ENCODE measurements at regions not wholly inside any gene's neighbourhood (a gene's known extent, or its start where the extent isn't known, plus 50 kb on each side); places are given as distances from the start of the nearest gene placed in this dataset.
A peak's percentile ranks its signal among the peaks of the same experiment; 100 is the strongest.

- no peak overlapping the region for H4K91ac ChIP-seq (replicated peaks; ENCODE audit: insufficient read length, low read length)
- no peak overlapping the region for H2BK12ac ChIP-seq (ENCODE audit: low read depth, low read length)
- no peak overlapping the region for H3K56ac ChIP-seq (replicated peaks; ENCODE audit: insufficient read length, low read depth, low read length)
- H3K79me2 ChIP-seq (ENCODE audit: control insufficient read depth in 1 of 2, insufficient read depth in 2 of 2, low read length in 2 of 2), result no peaks in the 10 kb centered on the region
- H2BK5ac ChIP-seq (ENCODE audit: low read depth, low read length), result no peak overlapping the region
- ChIA-PET POLR2A (ENCODE audit: partially characterized antibody) (no interaction called here), CTCF (ENCODE audit: partially characterized antibody) (interaction anchor here (0.6 to 28.7 kb wide), 4 partner anchors 14 to 688 kb away, joined by 3 to 416 read pairs (median 74); no protein-coding TSS in a partner anchor)
- no peak overlapping the region for H3K27ac ChIP-seq (ENCODE audit: low read depth, low read length)
- no peaks in the 10 kb centered on the region for H4K20me1 ChIP-seq (replicated peaks in 1 of 2; ENCODE audit: control insufficient read depth in 1 of 2, insufficient read depth in 2 of 2, low read length in 2 of 2)
- no peak overlapping the region for H2BK120ac ChIP-seq (replicated peaks; ENCODE audit: low read depth, low read length)
- H3K23me2 ChIP-seq (ENCODE audit: low read depth, low read length), result no peaks in the 10 kb centered on the region; the same call in 1 of the 2 replicates
- FAIRE-seq (no peak), DNase-seq (ENCODE audit: low read depth in 1 of 2, low spot score in 2 of 2) (no peak)
- TF ChIP-seq KDM1A (IDR thresholded peaks at IDR 0.05; ENCODE audit: borderline replicate concordance, low read length) (no peak), SIX5 (IDR thresholded peaks at IDR 0.05; ENCODE audit: low read depth, low read length) (no peak), BACH1 (IDR thresholded peaks at IDR 0.05; ENCODE audit: low read length) (no peak), EZH2 (IDR thresholded peaks at IDR 0.05; ENCODE audit: low read depth, low read length, severe bottlenecking) (no peak), SP2 (IDR thresholded peaks at IDR 0.05; ENCODE audit: low read length) (no peak), KDM5A (IDR thresholded peaks at IDR 0.05; ENCODE audit: low read length) (no peak)
- H2BK20ac ChIP-seq (ENCODE audit: low read length), result no peak overlapping the region
- no peak overlapping the region for H2BK15ac ChIP-seq (ENCODE audit: low read length)
- H3K9me3 ChIP-seq (ENCODE audit: insufficient read depth in 2 of 2, low read depth in 1 of 2, low read length in 1 of 2), result no peaks in the 10 kb centered on the region
- H3K14ac ChIP-seq (ENCODE audit: insufficient read length), result no peak overlapping the region
- no peak overlapping the region for H4K5ac ChIP-seq (ENCODE audit: insufficient read length, low read depth, low read length)
- H3K4ac ChIP-seq (replicated peaks; ENCODE audit: insufficient read length, low read depth, low read length), result no peak overlapping the region
- no peak overlapping the region for H3K23ac ChIP-seq (ENCODE audit: insufficient read length)
- no peak overlapping the region for H2AFZ ChIP-seq (ENCODE audit: low read length)
- no peak overlapping the region for H3K4me3 ChIP-seq (ENCODE audit: extremely low read depth in 1 of 4, insufficient read depth in 2 of 4, low read depth in 3 of 4, low read length in 4 of 4)
- H3K9ac ChIP-seq (replicated peaks in 1 of 4; ENCODE audit: extremely low read depth in 1 of 4, low read depth in 3 of 4, low read length in 3 of 4), result no peak overlapping the region
- H3K18ac ChIP-seq (ENCODE audit: extremely low read depth, low read length), result no peak overlapping the region
- 94% methylated on average over 5 of the region's 5 CpGs; no CpG with 5 or more reads in 1 of the 2 experiments for WGBS, 2 experiments (ENCODE audit: extremely low coverage in 1 of 2, insufficient coverage in 1 of 2, insufficient read length in 1 of 2, insufficient replicate concordance in 2 of 2, low coverage in 1 of 2, low lambda C conversion rate in 2 of 2, missing lambda C conversion rate in 1 of 2)
- H3K79me1 ChIP-seq (ENCODE audit: low read depth, low read length), result no peaks in the 10 kb centered on the region
- H2AK5ac ChIP-seq (ENCODE audit: low read depth, low read length), result no peak overlapping the region
- H3K36me3 ChIP-seq (ENCODE audit: control insufficient read depth in 2 of 4, insufficient read depth in 4 of 4, low read length in 3 of 4), result no peaks in the 10 kb centered on the region
- H3K4me2 ChIP-seq (ENCODE audit: insufficient read depth in 1 of 2, low read depth in 2 of 2, low read length in 2 of 2), result no peak overlapping the region
- H3K27me3 ChIP-seq (replicated peaks in 1 of 4; ENCODE audit: control insufficient read depth in 3 of 4, extremely low read depth in 1 of 4, insufficient read depth in 3 of 4, low read length in 3 of 4), result no peaks in the 10 kb centered on the region; a peak in 1 of 7 replicates
- peaks cover 3 to 8% (median 6%) of the 10 kb centered on the region in 4 experiments; a peak in 6 of 7 replicates for H3K4me1 ChIP-seq (replicated peaks in 1 of 4; ENCODE audit: control insufficient read depth in 3 of 4, insufficient read depth in 4 of 4, low read length in 3 of 4)
- peak overlapping the region; percentile 6; the same call in 1 of the 2 replicates for H4K8ac ChIP-seq (ENCODE audit: extremely low read depth, insufficient read depth, low read length)
Measured at GRCh38 chr2:158740127-158740526, 55.0 kb upstream of the DAPL1 start.

Measured in H1 (cell line).